ENCODE measurements at regions not wholly inside any gene's neighbourhood (a gene's known extent, or its start where the extent isn't known, plus 50 kb on each side); places are given as distances from the start of the nearest gene placed in this dataset.
"Not testable (repeated sequence)": the region's sequence is repeated elsewhere in the genome, so short reads cannot be mapped to it uniquely, and the experiment has no call there.

GRCh38 chr16:16624367-16624766 is 245.4 kb downstream of the NPIPA7 start:
- not testable (repeated sequence) for DNase-seq

- DNase-seq: not testable (repeated sequence)
Measured at GRCh38 chr16:16625140-16625539, 246.2 kb downstream of the NPIPA7 start.

- not testable (repeated sequence) for DNase-seq
Measured at GRCh38 chr16:16627865-16628264, 248.9 kb downstream of the NPIPA7 start.

GRCh38 chr16:16638231-16638630 is 259.3 kb downstream of the NPIPA7 start:
- not testable (repeated sequence) for DNase-seq

GRCh38 chr16:16638714-16639113 is 259.8 kb downstream of the NPIPA7 start:
- DNase-seq: not testable (repeated sequence)

GRCh38 chr16:16643828-16644227 is 264.9 kb downstream of the NPIPA7 start:
- DNase-seq: not testable (repeated sequence)

GRCh38 chr16:16648002-16648401 is 269.1 kb downstream of the NPIPA7 start:
- not testable (repeated sequence) for DNase-seq

- not testable (repeated sequence) for DNase-seq
Measured at GRCh38 chr16:16672180-16672812, 293.4 kb downstream of the NPIPA7 start.

- DNase-seq: not testable (repeated sequence)
Measured at GRCh38 chr16:16674820-16675219, 295.9 kb downstream of the NPIPA7 start.

GRCh38 chr16:16721849-16722248 is 342.9 kb downstream of the NPIPA7 start:
- not testable (repeated sequence) for DNase-seq

- DNase-seq: not testable (repeated sequence)
Measured at GRCh38 chr16:16722666-16723065, 343.7 kb downstream of the NPIPA7 start.

GRCh38 chr16:16723819-16724519 is 345.0 kb downstream of the NPIPA7 start:
- DNase-seq: not testable (repeated sequence)

- not testable (repeated sequence) for DNase-seq
Measured at GRCh38 chr16:16727048-16727447, 348.1 kb downstream of the NPIPA7 start.

GRCh38 chr16:16742573-16742972 is 363.6 kb downstream of the NPIPA7 start:
- not testable (repeated sequence) for DNase-seq

GRCh38 chr16:16754992-16755667 is 376.2 kb downstream of the NPIPA7 start:
- not testable (repeated sequence) for DNase-seq

- no peak for DNase-seq
Measured at GRCh38 chr16:16763449-16763848, 384.5 kb downstream of the NPIPA7 start.

GRCh38 chr16:16770717-16771116 is 391.8 kb downstream of the NPIPA7 start:
- not testable (repeated sequence) for DNase-seq

- no peak for DNase-seq
Measured at GRCh38 chr16:16774389-16774788, 395.4 kb downstream of the NPIPA7 start.

GRCh38 chr16:16778332-16778731 is 399.4 kb downstream of the NPIPA7 start:
- DNase-seq: no peak

GRCh38 chr16:16780588-16780987 is 401.6 kb downstream of the NPIPA7 start:
- DNase-seq: no peak

GRCh38 chr16:16782153-16782552 is 403.2 kb downstream of the NPIPA7 start:
- no peak for DNase-seq

- no peak for DNase-seq
Measured at GRCh38 chr16:16788004-16788403, 409.1 kb downstream of the NPIPA7 start.

GRCh38 chr16:16790597-16790996 is 411.7 kb downstream of the NPIPA7 start:
- no peak for DNase-seq
